ENCODE measurements at regions not wholly inside any gene's neighbourhood (a gene's known extent, or its start where the extent isn't known, plus 50 kb on each side); places are given as distances from the start of the nearest gene placed in this dataset.
A peak's percentile ranks its signal among the peaks of the same experiment; 100 is the strongest.

- Histone ChIP-seq H3K4me3 (ENCODE audit: low read length in 3 of 3) (no peak overlapping the region), H3K9ac (ENCODE audit: low read length in 3 of 3) (no peak overlapping the region), H3K9me3 (ENCODE audit: control insufficient read depth in 2 of 3, insufficient read depth in 1 of 3, low read length in 3 of 3) (no peaks in the 10 kb centered on the region), H3K4me1 (ENCODE audit: control insufficient read depth in 2 of 3, insufficient read depth in 2 of 3, low read depth in 1 of 3, low read length in 3 of 3) (no peaks in the 10 kb centered on the region), H3K36me3 (ENCODE audit: control insufficient read depth in 2 of 3, insufficient read depth in 3 of 3, low read length in 3 of 3) (no peaks in the 10 kb centered on the region), H3K27ac (ENCODE audit: low read depth in 2 of 2, low read length in 2 of 2) (no peak overlapping the region), H3K27me3 (ENCODE audit: control insufficient read depth, insufficient read depth, low read length) (no peaks in the 10 kb centered on the region)
- TF ChIP-seq CTCF (IDR thresholded peaks at IDR 0.05; ENCODE audit: borderline replicate concordance, extremely low read depth, insufficient read depth), result no peak
- no peak for FAIRE-seq
- DNase-seq, result peak; percentile 69 to 75 (median 72)
- intact Hi-C loops (cut with DNase I), result no loop called here
These were observed 77.7 kb downstream of the ANKRD60 start for GRCh38 chr20:58150772-58151171.

DNA sequence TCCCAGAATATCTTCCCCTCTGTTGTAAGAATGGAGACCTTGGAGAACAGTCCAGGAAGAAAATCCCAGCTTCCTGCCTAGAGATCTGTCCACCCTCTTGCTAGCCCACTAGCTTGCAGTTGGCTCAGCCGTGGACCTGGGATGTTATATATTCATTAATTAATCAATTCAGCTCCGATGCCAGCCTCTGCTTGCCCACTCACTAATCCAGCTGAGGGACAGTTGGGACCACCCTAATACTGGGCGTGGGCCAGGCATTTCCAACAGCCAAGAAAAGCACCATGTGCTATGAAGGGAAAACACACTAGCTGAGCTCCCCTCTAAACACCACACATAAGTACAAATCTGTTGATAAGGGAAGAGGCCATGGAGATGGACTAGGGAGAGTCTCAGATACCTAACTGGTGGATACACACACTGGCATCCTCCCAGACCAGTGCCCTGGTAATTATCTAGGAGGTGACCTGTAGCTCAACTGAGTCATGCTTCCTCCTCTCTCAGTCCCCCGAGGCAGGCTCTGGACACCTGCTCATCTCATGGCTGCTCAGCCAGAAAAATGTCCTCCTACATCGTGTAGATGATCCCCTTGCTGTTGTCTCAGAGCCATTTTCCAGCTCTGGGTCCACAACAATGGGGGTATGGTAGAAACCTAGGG lies 78.9 kb downstream of the ANKRD60 start:
- H3K27me3 ChIP-seq (ENCODE audit: control insufficient read depth, insufficient read depth, low read length), result no peaks in the 10 kb centered on the region
- FAIRE-seq (no peak), DNase-seq (peak in 1 of 5 donors; percentile 8)
- intact Hi-C loops (cut with DNase I), result no loop called here
- no peaks in the 10 kb centered on the region for H3K36me3 ChIP-seq (ENCODE audit: control insufficient read depth in 2 of 3, insufficient read depth in 3 of 3, low read length in 3 of 3)
- H3K27ac ChIP-seq (ENCODE audit: low read depth in 2 of 2, low read length in 2 of 2), result no peak overlapping the region
- TF ChIP-seq CTCF (IDR thresholded peaks at IDR 0.05; ENCODE audit: borderline replicate concordance, extremely low read depth, insufficient read depth), result no peak
- H3K9ac ChIP-seq (ENCODE audit: low read length in 3 of 3), result no peak overlapping the region
- H3K9me3 ChIP-seq (ENCODE audit: control insufficient read depth in 2 of 3, insufficient read depth in 1 of 3, low read length in 3 of 3), result no peaks in the 10 kb centered on the region
- no peak overlapping the region for H3K4me3 ChIP-seq (ENCODE audit: low read length in 3 of 3)
- H3K4me1 ChIP-seq (ENCODE audit: control insufficient read depth in 2 of 3, insufficient read depth in 2 of 3, low read depth in 1 of 3, low read length in 3 of 3), result no peaks in the 10 kb centered on the region

- no peaks in the 10 kb centered on the region for H3K4me1 ChIP-seq (ENCODE audit: control insufficient read depth in 2 of 3, insufficient read depth in 2 of 3, low read depth in 1 of 3, low read length in 3 of 3)
- intact Hi-C loops (cut with DNase I), result no loop called here
- DNase-seq (peak in 1 of 5 donors; percentile 53), FAIRE-seq (no peak)
- H3K9me3 ChIP-seq (ENCODE audit: control insufficient read depth in 2 of 3, insufficient read depth in 1 of 3, low read length in 3 of 3), result no peaks in the 10 kb centered on the region
- H3K4me3 ChIP-seq (ENCODE audit: low read length in 3 of 3), result no peak overlapping the region
- H3K27ac ChIP-seq (ENCODE audit: low read depth in 2 of 2, low read length in 2 of 2), result no peak overlapping the region
- H3K36me3 ChIP-seq (ENCODE audit: control insufficient read depth in 2 of 3, insufficient read depth in 3 of 3, low read length in 3 of 3), result no peaks in the 10 kb centered on the region
- no peaks in the 10 kb centered on the region for H3K27me3 ChIP-seq (ENCODE audit: control insufficient read depth, insufficient read depth, low read length)
- no peak for TF ChIP-seq CTCF (IDR thresholded peaks at IDR 0.05; ENCODE audit: borderline replicate concordance, extremely low read depth, insufficient read depth)
- H3K9ac ChIP-seq (ENCODE audit: low read length in 3 of 3), result no peak overlapping the region
These were observed 79.6 kb downstream of the ANKRD60 start for GRCh38 chr20:58148891-58149290.

All from kidney (tissue), 13 donors.